Stimulated activated CD8-positive, alpha-beta memory T cell treated with anti-CD3 and anti-CD28 coated beads, Interleukin-15, amount 100 ng/mL, for 48 hours (primary cell): ENCODE measurements at regions not wholly inside any gene's neighbourhood (a gene's known extent, or its start where the extent isn't known, plus 50 kb on each side); places are given as distances from the start of the nearest gene placed in this dataset.

ENCODE experiments used
- DNase-seq, 2 donors: peaks; one replicate each; pipeline ENCODE4 v3.0.0-alpha.2; 2020; ENCODE audit warnings: low read depth in 2 of 2

DNA sequence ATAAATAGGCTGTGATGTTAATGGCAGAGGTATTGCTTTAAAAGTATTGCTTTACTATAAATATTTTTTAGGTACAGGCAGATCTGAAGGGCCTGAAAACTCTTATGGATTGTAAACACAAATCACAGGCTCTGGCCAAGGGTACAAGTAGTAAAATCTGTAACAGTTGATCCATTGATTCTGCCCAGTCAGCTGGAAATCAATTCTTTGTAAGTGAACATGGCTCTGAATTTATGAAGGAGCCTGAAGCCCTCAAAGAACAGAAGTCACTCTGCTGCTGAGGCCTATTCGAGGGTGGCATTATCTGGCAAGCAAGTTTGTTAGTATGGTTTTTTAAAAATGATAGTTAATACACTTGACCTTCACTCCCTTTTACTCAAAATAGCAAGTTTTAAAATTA lies 834.0 kb upstream of the TMPRSS15 start:
- DNase-seq, result no peak

DNA sequence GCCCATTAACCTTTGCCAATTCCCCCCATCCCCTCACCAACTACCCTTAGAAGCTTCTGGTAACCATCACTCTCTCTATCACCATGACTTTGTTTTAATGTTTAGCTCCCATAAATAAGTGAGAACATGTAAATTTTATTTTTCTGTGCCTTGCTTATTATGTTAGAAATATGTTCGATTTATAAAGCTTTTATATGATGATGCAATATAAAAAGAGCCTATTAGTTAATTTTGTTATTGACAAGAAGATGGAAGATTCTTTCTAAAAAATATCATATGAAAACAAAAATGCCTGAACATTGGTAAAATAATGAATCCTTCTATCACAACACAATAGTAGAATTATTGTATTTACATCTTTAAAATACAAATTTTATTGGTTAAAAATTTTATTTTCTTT lies 836.1 kb upstream of the TMPRSS15 start:
- no peak for DNase-seq

DNA sequence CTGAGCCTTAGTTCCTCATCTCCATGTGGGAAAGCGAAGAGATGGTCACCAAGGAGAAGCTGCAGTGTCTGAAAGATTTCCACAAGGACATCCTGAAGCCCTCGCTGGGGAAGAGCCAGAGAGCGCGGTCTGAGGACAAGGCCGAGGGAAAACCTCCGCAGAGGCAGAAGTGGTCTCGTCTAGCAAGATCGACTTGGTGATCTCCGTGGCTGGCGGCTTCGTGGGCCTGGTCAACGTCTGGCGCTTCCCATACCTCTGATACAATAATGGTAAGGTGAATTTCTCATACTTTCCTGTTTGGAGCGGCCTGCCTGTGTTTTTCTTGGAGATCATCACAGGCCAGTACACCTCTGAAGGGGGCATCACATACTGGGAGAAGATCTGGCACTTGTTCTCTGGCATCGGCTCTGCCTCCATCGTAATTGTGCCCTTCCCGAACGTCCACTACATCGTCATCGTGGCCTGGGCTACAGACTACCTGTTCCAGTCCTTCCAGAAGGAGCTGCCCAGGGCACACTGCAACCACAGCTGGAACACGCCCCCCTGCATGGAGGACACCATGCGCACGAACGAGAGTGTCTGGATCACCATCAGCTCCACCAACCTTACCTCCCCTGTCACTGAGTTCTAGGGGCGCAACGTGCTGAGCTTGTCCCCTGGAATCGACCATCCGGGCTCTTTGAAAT lies 841.1 kb upstream of the TMPRSS15 start:
- DNase-seq, result no peak

DNA sequence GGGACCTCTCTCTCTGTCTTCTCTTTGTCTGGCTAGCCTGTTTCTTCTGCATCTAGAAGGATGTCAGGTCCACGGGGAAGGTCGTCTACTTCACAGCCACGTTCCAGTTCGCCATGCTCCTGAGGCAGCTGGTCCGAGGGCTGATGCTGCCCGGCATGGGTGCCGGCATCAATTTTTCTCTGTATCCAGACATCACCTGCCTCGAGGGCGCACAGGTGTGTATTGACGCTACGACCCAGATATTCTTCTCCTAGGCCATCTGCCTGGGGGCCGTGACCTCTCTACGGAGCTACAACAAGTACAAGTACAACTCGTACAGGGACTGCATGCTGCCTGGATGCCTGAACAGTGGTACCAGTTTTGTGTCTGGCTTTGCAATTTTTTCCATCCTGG lies 841.6 kb upstream of the TMPRSS15 start:
- no peak for DNase-seq

DNA sequence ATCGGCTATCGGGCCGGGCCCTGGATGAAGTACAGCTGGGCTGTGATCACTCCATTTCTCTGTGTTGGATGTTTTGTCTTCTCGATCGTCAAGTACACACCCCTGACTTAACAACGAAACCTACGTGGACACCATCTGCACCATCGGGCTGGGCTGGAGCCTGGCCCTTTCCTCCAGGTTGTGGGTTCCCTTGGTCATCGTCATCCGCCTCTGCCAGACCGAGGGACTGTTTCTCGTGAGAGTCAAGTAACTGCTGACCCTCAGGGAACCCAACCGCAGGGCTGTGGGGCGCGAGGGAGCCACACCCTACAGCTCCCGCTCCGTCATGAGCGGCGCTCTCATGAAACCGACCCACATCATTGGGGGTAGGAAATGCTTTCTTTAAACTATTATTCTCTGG lies 842.4 kb upstream of the TMPRSS15 start:
- no peak for DNase-seq

DNA sequence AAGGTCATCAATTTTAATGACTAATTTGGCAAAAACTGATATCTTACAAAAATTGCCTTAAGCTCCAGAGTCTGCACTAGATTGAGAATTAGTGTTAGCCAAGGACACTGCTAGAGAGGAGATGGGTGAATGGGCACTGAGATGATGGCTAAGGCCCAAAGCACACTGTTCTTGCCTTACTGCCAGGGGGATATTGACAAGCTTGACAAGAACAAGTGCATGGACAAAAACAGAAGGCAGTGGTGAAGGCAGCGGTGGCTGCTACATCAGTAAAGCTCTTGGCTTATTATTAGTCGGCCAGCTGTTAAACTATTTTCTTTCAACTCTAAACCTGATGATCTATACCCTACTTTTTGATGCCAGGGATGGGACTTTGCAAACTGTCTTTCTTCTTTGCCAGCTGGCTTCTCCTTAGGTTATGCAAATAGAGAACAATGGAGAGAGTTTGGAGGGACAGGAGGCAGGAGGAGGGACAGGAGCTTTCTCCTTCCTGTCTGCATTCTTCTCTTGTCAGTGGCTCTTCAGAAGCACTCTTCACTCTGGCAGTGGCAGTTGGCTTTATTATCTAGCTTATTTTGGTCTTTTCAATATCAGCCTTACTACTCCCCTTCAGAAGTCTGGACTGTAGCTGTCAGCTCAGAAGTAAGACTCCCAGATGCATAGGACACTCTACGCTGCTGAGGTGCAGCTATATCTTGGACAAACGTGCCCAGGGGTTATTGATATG lies 853.5 kb upstream of the TMPRSS15 start:
- no peak for DNase-seq

DNA sequence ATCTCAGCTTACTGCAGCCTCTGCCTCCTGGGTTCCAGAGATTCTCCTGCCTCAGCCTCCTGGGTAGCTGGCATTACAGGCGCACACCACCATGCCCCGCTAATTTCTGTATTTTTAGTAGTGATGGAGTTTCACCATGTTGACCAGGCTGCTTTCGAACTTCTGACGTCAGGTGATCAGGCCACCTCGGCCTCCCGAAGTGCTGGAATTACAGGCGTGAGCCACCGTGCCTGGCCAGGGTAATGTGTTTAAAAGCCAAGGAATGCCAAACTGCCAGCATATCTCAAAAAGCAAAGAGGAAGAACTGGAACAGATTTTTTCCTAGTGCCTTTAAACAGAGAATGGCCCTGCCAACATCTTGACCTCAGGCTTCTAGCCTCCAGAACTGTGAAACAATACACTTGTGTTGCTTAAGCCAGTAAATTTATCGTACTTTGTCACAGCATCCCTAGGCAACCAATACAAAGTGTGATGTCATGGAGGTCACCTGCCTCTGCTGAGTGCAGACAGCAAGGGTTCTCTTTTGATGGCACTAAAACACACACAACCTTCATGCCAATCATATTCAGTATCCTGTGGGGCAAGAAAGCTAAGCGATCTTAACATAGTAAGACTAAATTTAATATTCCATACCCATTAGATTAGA lies 858.3 kb upstream of the TMPRSS15 start:
- no peak for DNase-seq

DNA sequence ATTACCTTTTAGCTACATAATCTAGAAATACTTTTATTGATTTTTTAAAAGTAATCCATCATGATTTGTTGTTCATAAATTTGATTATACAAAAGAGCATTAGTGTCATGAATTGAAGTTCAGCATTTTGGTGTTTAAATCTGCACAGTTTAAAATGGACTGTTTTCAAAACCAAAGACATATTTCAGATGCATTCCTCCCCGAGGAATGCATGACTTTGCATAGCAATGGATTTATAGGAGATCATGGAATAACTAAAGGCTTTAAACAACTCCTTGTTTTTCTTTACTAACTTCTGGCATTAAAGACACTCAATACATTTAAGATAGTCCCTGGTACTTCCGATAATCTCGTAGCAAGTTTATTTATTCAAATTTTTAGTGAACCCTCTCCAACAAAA lies 863.1 kb upstream of the TMPRSS15 start:
- no peak for DNase-seq

DNA sequence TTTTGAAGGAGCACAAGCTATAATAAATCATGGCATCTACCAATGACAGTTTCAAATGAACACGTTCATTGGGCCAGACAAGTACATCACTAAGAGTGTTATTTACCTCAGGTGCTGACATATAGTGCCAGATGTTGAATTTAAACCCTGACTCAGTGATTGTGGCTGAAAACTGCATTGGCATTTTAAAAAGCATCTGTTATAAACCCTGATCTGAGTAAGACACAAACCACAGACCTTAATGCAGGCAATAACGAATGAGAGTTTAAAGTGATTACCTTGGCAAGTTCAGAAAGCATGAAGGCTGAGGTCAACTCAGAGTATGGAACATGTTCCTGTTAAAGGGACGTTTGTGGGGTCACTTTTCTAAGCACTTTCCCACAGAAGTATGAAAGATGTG lies 865.1 kb upstream of the TMPRSS15 start:
- DNase-seq, result no peak

DNA sequence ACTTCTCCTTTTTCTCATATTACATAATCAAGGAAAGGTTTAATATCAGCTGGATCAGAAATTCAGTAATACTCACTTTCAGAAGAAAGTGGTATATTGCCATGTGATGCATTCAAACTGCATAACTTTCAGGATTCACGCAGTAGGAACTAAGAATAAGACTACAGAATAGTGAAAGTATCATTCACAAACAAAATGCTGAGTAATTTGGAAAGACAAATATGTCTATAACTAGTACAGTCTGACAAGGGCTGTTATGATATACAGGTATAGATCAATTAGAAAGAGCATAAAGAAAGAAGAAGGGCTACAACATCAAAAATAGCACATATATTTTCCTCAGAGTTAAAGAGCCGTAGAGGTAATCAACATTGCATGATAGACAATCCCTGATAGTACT lies 871.5 kb upstream of the TMPRSS15 start:
- DNase-seq, result no peak

DNA sequence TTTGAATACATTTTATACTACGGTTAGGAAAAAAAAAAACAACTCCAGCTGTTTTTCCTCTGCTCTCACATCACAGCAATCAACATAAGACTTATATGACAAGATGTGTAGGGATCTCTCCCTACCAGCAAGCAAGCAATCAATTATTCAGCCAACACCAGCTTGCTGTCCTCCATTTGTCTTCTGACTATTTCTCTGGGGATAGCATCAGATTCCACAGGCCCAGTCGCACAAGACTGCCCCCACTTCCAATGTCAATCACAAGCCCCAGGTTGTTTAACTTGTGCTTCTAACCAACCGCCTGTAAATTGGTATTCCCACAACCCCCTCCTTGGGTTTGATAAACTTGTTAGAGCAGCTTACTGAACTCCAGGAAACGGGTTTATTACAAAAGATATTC lies 873.1 kb upstream of the TMPRSS15 start:
- DNase-seq, result no peak

DNA sequence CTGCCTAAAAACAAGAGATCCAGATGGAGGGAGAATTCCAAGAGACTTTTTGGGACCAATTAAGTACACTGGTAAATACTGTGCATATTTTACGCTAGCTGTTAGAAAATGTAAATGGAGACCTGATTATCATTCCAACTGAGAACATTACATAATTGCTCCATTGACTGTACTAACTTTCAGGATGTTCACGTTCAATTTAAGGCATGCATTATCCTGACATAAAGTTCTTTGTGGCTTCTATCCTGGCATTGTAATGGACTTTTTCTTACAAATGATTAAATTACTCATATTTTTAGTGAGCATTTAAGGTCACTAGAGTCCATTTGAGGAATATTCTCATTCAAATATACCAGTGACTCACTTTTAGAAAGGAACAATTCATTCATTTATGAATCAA lies 883.3 kb upstream of the TMPRSS15 start:
- DNase-seq, result no peak

DNA sequence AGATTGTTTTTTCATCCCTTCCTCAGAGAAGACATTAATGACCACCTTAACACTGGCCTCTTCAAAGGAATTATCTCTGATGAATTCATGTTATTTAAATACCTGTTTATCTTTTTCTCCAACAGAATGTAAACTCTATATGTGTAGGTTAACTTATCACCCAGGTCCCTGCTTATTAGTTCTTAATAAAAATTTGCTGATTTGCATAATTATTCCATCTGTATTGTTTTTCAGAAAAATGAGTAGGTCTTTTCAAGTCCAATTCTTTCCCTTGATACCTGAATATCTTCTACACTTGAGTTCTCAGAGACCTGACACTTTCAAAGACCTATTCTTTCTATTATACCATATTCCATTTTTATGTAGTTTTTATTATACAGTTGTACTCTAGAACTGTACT lies 886.7 kb upstream of the TMPRSS15 start:
- DNase-seq, result no peak

DNA sequence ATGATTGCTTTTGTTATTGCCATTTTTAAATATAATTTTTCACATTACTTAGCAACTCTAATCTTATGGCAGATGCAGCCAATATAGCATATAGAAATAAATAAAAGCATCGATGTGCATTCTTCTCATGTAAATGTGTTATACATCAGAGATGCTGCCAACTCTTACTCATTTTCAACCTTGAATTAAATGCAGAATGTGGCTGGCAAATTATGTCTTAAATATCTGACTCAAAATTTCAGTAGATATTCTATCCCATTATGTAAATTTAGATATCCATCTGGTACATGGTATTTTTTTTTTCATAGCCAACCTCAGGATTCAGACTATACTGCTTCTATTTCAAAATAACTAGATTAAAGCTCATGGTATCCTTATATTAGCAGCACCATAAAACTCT lies 916.7 kb upstream of the TMPRSS15 start:
- no peak for DNase-seq

DNA sequence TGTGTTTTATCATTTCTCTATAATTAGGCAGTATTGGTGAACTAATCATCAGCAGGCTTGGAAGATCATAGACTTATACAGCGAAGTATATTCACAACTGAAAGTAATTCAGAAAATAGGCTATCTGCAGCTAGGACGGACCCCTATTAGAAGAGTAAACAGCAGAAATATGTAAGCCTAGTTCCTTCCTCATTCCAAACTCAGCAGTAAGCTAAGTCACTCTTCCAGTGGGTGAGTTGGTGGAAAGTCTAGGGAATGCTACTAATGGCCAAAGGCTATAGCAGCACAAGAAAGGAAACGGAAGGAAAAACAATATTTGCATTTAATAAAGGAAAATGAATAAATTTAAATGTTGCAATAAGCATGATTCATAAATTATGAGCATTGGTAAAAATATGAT lies 918.1 kb upstream of the TMPRSS15 start:
- no peak for DNase-seq

DNA sequence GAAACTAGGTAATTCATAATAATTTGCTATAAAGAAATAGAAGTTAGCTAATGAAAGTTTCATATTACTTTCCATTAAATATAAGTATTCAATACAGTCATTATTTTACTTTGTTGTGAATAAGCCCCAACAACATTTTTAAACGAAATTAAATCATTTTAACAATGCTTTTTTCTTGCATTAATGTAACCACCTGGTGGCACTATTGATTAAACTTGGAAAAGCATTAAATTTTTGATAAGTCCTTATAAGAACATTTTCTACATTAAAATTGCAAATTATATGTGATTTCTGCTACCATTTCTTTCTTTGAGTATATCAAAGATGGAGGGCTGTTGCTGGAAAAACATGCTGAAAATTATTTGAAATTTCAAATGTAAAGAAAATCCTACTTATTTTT lies 918.8 kb upstream of the TMPRSS15 start:
- DNase-seq, result no peak

DNA sequence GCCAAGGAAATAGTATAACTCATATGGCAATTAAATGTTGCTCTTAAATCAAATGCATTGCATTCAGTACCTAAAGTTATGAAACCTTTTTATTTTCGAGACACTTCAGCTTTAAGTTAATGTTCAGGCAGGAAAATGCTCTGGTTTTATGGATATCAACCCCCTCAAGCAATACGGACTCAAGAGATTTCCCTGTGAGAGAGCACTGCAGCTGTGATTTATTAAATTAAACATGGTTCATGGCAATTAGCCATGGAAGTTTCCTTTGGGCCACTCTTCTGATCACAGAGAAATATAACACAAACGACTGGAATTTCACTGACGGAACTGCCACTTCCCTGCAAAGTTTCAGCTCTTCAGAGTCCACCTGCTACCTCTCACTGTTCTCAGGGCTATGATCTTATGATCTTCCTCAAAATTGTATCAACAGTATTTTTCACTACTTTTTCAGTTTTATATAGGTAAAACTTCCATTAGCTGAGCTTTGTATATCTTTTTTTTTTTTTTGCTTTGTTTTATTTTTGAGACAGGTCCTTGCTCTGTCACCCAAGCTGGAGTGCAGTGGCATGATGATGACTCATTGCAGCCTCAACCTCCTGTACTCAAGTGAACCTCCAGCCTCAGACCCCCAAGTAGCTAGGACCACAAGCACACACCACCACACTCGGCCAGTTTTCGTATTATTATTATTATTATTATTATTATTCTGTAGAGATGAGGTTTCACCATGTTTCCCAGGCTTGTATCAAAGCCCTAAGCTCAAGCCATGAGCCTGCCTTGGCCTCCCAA lies 923.1 kb upstream of the TMPRSS15 start:
- no peak for DNase-seq

DNA sequence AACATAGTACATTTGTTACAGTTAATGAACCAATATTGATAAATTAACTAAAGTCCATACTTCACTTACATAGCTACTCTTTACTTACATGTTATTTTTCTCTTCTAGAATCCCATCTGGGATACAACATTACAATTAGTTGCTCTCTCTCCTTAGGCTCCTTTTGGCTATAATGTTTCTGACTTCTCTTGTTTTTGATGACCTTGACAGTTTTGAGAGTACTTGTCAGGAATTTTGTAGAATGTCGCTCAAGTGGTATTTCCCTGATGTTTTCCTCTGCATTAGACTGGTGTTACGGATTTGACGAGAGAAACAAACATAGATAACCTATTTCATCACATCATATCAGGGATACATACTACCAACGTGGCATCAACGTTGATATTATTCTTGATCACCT lies 925.4 kb upstream of the TMPRSS15 start:
- DNase-seq, result no peak

DNA sequence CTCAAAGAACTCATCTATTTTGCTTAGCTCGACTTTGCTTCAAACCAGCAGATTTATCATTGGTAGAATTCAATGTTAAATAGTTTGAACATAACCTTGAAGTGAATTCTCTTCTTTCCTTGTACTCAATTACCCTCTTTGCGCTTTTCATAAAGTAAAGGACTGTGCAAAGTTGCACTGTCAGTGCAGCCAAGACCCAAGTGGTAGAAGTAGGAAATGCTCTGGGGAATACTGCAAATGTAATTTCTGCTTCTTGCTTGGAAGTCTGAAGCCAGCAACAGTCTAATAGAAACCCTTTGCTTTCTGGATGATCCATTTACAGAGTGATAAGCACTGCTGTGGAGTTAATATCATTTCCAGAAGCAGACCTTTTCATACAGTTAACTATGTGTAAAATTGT lies 936.7 kb upstream of the TMPRSS15 start:
- DNase-seq, result no peak

DNA sequence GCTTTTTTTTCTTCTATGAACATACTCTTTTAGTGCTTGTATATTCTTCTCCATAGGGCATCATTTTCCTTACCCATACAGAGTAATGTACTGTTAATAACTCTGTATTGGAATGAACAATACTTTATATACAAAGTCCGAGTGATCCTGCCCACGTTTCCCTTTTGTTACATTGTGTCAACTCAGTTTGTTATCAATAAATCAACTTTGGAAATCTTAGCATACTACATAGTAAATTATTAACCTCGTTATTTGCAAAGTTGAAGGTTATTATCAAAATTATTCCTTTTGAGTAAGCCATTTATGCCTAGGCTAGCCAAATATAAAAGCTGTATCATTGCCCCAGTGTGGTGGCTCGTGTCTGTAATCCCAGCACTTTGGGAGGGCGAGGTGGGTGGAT lies 937.4 kb upstream of the TMPRSS15 start:
- no peak for DNase-seq

DNA sequence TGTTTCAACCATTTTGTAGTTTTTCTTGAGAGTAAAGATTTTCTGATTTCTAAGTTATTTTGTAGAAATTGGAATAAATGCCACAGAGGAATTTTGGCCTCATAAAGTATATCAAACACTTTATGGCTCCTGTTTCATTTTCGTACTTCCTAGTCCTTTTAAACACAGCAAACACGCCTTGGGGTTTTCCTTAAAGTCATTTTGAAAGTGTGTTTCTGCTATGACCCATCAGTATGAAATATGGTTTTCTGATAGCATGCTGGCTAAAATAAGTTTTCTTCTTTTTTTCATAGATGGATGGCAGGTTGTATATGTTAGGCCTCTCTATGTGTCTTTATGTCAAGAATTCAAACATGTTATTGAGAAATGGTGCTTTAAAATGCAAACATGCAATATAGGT lies 940.1 kb upstream of the TMPRSS15 start:
- no peak for DNase-seq

DNA sequence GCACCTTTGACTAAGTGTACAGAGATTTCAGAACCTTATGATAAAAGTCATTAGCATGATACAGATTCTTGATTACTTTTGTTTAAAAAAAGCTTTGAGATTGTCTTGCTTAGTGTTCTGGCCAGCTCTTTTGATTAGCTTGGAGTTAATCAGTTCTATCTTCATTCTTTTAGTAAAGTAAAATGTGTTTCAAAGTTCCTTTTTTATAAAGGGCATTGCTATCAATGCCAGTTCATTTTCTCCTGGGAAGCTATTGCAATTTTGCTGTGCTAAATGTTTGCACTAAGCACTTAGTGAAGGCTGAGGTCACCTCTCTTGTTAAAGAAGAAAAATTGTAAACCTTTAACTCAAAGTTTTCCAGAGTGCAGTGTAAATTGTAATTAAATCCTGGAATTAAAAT lies 946.7 kb upstream of the TMPRSS15 start:
- DNase-seq, result no peak

DNA sequence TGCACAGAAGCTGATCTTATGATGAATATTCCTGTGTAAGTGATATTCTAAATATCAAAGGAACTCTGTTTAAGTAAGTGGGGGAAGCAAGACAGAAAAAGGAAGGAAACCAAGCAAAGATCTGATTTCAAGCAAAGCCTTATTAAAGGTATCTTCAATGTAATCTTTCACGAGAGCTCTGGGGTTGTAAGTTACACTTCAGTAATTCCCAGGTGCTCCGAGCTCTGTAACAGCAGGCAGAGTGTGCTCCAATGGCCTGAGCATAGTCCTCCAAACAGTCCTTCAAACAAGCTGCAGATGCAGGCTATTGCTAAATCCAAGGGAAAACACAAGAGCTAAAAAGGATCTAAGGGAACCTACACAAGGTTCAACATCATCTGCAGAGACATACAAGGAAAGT lies 949.7 kb upstream of the TMPRSS15 start:
- no peak for DNase-seq
